Activated CD8-positive, alpha-beta memory T cell treated with anti-CD3 and anti-CD28 coated beads, Interleukin-2, amount 10 ng/mL, durations not matched to agents 7 days and 5 days (primary cell): ENCODE measurements at regions not wholly inside any gene's neighbourhood (a gene's known extent, or its start where the extent isn't known, plus 50 kb on each side); places are given as distances from the start of the nearest gene placed in this dataset.
A peak's percentile ranks its signal among the peaks of the same experiment; 100 is the strongest.

Experiments
- ATAC-seq: fragments of 150-1000 bp; cut with Tn5 transposase; one replicate; pipeline ENCODE4 v1.10.0; 2021; ENCODE audit warnings: moderate library complexity
- CTCF ChIA-PET: fragments of 350-600 bp; sonication (Branson Sonifier 250); formaldehyde crosslinking; loops from one replicate; lab custom pipeline; 2021; ENCODE audit warnings: antibody characterized with exemption; lab: Charles Lee
- DNase-seq: peaks from one replicate; pipeline ENCODE4 v3.0.0-alpha.2; 2020
- H3K27ac Mint-ChIP-seq: one replicate; pipeline ENCODE4 v1.8.0; 2021; ENCODE audit warnings: mild to moderate bottlenecking, mixed read lengths
- H3K27me3 Mint-ChIP-seq: one replicate; pipeline ENCODE4 v1.8.0; 2021; ENCODE audit warnings: mixed read lengths
- H3K36me3 Mint-ChIP-seq: one replicate; pipeline ENCODE4 v1.8.0; 2021; ENCODE audit warnings: mild to moderate bottlenecking, mixed read lengths
- H3K4me1 Mint-ChIP-seq: one replicate; pipeline ENCODE4 v1.8.0; 2021; ENCODE audit warnings: mixed read lengths
- H3K4me3 Mint-ChIP-seq: one replicate; pipeline ENCODE4 v1.8.0; 2021; ENCODE audit warnings: mild to moderate bottlenecking, moderate library complexity, mixed read lengths
- H3K9me3 Mint-ChIP-seq: one replicate; pipeline ENCODE4 v1.8.0; 2022; ENCODE audit warnings: low read depth, mixed read lengths

DNA sequence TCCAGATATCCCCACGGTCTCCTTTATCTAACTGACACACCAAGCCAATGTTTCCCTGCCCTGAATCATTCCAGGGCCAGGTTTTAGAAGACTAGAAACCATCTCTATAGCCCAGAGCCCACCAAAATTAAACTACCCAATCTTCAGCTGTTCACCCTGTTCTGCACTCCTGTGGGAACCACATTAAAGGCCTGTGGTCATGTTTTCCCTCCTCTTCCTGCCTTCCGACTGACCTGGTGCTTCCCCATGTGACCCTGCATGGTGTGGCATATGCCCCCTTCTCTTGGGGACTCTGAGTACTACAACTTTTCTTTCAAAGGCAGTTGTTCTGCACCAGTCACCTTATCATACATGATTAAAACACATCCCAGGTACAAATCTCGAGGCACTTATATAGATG, 155.0 kb downstream of the TMEM200A start:
- DNase-seq: no peak
- Mint-ChIP-seq H3K4me1 (peaks cover 37% of the 10 kb centered on the region), H3K9me3 (peaks cover 10% of the 10 kb centered on the region), H3K4me3 (no peak overlapping the region), H3K27me3 (no peaks in the 10 kb centered on the region), H3K27ac (no peak overlapping the region), H3K36me3 (peaks cover 30% of the 10 kb centered on the region)
- CTCF ChIA-PET: interaction anchor here (0.6 kb wide), 1 partner anchor 322 kb away, joined by 3 read pairs; no protein-coding TSS in a partner anchor
- ATAC-seq: no peak

DNA sequence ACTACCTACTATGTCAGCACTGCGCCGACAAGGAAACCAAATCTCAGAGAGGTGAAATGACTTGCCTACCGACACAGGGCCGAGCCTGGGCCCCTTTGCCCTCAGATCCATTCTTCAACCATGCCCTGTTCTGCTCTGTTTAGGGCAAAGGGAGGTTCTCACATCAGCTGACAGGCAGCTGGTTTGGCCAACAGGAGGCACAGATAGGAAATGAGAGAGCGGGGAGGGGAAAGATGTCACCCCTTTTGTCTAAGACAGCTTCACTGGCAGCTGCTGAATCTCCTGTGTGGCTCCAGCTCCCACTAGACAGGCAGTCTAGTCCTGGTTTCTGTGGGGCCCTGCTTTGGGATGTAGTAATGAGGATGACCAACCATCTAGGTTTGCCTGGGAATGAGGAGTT, 158.7 kb downstream of the TMEM200A start:
- no peaks in the 10 kb centered on the region for H3K27me3 Mint-ChIP-seq
- CTCF ChIA-PET: no interaction called here
- ATAC-seq (no peak), DNase-seq (no peak)
- peaks cover 14% of the 10 kb centered on the region for H3K4me1 Mint-ChIP-seq
- H3K27ac Mint-ChIP-seq: no peak overlapping the region
- peaks cover 9% of the 10 kb centered on the region for H3K9me3 Mint-ChIP-seq
- H3K36me3 Mint-ChIP-seq: peaks cover 26% of the 10 kb centered on the region
- H3K4me3 Mint-ChIP-seq: no peak overlapping the region

DNA sequence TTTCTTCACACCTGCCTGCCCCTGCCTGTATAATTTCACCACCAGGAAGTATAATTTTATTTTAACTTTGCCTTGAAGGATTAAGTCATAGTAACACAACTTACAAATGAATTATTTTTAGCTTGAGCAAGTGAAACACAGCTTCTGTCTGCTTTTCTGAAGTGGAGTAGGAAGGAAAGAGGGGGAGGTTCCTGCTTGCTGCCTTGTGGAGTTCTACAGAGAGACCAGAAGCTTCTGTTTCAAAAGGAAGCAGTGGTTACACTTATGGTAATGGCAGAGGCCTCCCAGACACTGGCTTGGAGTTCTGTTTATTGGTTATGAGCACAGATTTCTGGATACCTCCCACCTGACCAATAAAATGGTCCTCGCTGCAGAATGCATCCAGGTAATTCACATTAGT, 159.6 kb downstream of the TMEM200A start:
- no peak for DNase-seq
- CTCF ChIA-PET: interaction anchor here (0.6 to 1.6 kb wide), 3 partner anchors 66 to 487 kb away, joined by 3 read pairs; no protein-coding TSS in a partner anchor
- no peak for ATAC-seq
- no peaks in the 10 kb centered on the region for H3K27me3 Mint-ChIP-seq
- H3K4me3 Mint-ChIP-seq: no peak overlapping the region
- H3K9me3 Mint-ChIP-seq: peaks cover 10% of the 10 kb centered on the region
- peaks cover 14% of the 10 kb centered on the region for H3K4me1 Mint-ChIP-seq
- H3K27ac Mint-ChIP-seq: peak overlapping the region; percentile 49
- H3K36me3 Mint-ChIP-seq: peaks cover 31% of the 10 kb centered on the region

DNA sequence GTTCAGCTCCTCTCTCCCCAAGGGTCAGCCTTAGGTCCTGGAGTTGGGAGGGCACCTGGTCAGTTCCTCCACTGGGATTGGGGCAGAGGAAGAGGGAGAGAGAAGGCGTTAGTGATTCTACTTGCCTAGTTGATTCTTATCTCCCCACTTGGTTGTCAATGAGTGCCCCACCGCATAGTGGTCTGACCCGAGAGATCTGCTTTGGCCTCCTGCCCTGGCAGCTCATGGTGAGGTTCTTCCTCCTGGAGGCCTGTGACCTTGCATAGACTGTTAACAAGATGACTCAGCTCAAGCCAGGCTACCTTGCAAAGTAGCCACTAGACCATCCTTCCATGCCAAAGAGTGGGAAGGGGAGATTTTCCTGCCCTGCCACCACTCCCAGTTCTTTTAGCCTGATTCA, 160.6 kb downstream of the TMEM200A start:
- H3K4me1 Mint-ChIP-seq: peaks cover 14% of the 10 kb centered on the region
- CTCF ChIA-PET: interaction anchor here (1.6 kb wide), 1 partner anchor 488 kb away, joined by 3 read pairs; no protein-coding TSS in a partner anchor
- peaks cover 10% of the 10 kb centered on the region for H3K9me3 Mint-ChIP-seq
- DNase-seq (no peak), ATAC-seq (no peak)
- no peak overlapping the region for H3K4me3 Mint-ChIP-seq
- H3K36me3 Mint-ChIP-seq: peaks cover 29% of the 10 kb centered on the region
- no peaks in the 10 kb centered on the region for H3K27me3 Mint-ChIP-seq
- H3K27ac Mint-ChIP-seq: no peak overlapping the region

DNA sequence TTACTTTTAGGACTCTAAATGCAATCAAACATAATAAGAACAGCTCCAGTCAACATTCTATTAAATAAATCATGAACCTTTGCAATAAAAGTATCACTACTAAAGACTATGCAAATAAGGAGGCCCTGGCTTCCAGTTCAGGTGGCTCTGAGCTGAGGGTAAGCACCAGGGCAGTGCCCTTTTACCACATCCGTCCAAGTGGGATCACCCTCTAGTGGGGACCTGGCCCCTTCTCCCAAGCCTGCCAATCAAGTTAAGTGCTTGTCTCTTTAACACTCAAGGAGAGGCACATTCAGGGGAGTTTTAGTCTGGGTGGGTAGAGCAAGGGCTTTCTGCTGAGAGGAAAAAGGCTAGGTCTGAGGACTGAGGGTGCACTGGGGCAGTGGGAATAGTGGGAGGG, 161.4 kb downstream of the TMEM200A start:
- Mint-ChIP-seq H3K27ac (no peak overlapping the region), H3K4me1 (peaks cover 14% of the 10 kb centered on the region), H3K9me3 (peaks cover 10% of the 10 kb centered on the region), H3K27me3 (no peaks in the 10 kb centered on the region), H3K36me3 (peaks cover 30% of the 10 kb centered on the region), H3K4me3 (no peak overlapping the region)
- ATAC-seq: no peak
- CTCF ChIA-PET: no interaction called here
- no peak for DNase-seq

DNA sequence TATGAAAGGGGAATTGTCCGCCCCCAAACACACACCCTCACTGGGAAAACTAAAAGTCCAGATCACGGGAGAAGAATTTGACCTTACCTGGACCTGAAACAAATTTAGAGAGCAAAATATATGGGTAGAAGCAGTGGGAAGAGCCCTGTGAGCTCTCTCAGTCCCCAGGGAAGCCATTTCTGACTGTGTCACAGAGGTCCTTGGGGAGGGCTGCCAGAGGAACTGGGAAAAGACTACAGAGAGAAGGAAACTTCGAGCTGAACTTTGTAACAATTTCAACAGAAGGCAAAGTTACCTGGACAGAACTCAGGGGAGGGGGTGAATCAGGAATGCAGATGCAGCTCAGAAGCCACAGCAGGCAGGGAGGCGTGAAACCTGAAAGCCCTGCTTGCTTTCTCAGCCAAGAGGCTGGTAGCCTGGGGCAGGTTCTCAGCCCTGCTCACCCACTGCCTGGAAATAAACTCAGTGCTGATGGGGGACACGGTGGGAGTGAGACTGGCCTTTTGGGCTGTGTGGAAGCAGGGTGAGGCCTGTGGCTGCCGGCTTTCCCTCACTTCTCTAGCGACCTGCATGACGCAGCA, 163.8 kb downstream of the TMEM200A start:
- H3K4me1 Mint-ChIP-seq: peaks cover 9% of the 10 kb centered on the region
- H3K9me3 Mint-ChIP-seq: peaks cover 10% of the 10 kb centered on the region
- ATAC-seq: no peak
- peaks cover 29% of the 10 kb centered on the region for H3K36me3 Mint-ChIP-seq
- no peaks in the 10 kb centered on the region for H3K27me3 Mint-ChIP-seq
- DNase-seq: no peak
- CTCF ChIA-PET: interaction anchor here (1.2 kb wide), 1 partner anchor 21 kb away, joined by 3 read pairs; no protein-coding TSS in a partner anchor
- H3K27ac Mint-ChIP-seq: no peak overlapping the region
- H3K4me3 Mint-ChIP-seq: no peak overlapping the region

DNA sequence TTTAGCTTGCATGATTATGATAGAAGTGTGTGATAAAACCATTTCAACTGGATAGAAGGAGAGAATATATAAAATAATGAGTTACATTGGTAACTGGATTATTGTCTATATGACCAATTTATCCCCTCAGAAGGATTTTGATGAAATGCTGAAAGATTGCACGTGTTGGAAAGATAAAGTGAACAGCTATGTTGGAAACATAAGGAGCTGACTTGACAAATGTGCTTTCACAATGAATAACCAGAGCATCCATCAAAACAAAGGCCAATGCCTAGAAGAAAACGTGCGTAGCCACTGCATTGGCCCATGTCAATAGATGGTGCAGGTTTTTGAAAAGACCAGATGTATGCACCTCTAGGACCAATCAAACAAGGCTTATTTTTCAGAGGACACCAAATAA, 168.8 kb downstream of the TMEM200A start:
- H3K9me3 Mint-ChIP-seq: peaks cover 20% of the 10 kb centered on the region

DNA sequence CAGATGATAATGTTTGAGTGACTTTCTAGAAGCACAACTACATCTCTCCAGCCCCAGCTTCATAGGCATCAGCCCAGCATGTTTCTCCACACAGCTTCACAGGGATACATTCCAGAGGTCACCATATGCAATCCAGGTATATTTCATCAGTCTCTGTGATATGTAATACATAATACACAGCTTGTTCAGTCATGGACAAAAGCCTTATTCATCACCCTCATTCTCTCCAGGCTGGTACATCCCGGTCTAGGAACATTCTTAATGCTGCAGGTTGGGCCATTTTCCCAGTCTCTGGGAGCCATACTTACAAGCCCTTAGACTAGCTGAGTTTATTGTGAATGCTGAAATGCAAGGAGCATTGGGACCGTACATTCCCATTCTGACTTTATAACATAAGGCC, 169.4 kb downstream of the TMEM200A start:
- Mint-ChIP-seq H3K9me3 (peaks cover 20% of the 10 kb centered on the region), H3K36me3 (peaks cover 38% of the 10 kb centered on the region)
- CTCF ChIA-PET: no interaction called here

More for the DNA sequence above, 168.8 kb downstream of the TMEM200A start:
- H3K4me1 Mint-ChIP-seq: peaks cover 12% of the 10 kb centered on the region
- DNase-seq: no peak
- no peak overlapping the region for H3K4me3 Mint-ChIP-seq
- H3K27me3 Mint-ChIP-seq: no peaks in the 10 kb centered on the region
- peaks cover 37% of the 10 kb centered on the region for H3K36me3 Mint-ChIP-seq
- no peak overlapping the region for H3K27ac Mint-ChIP-seq
- no peak for ATAC-seq
- CTCF ChIA-PET: interaction anchor here (1.5 kb wide), 1 partner anchor 41 kb away, joined by 4 read pairs; no protein-coding TSS in a partner anchor

DNA sequence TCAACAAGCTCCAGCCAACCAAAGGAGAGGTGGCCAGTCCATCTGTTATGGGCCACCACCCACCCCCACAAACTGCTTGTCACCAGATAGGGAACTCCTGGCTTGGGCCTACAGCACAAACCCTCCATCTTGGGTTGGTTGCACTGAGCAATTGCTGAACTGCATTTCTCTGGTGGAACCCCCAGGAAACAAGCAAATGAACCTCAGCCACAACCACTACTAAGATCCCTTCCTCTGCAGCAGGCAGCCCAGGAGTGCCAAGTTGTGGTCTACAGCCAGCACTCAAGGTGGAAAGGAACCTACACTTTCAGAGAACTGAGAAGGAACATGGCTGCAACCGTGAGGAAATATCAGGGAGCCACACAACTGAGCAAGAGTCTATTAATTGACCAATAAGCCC, 171.6 kb downstream of the TMEM200A start:
- peaks cover 12% of the 10 kb centered on the region for H3K4me1 Mint-ChIP-seq
- H3K4me3 Mint-ChIP-seq: no peak overlapping the region
- ATAC-seq: no peak
- H3K27ac Mint-ChIP-seq: peak overlapping the region; percentile 47
- no peaks in the 10 kb centered on the region for H3K27me3 Mint-ChIP-seq
- H3K36me3 Mint-ChIP-seq: peaks cover 37% of the 10 kb centered on the region
- peak; percentile 43 for DNase-seq
- CTCF ChIA-PET: no interaction called here
- H3K9me3 Mint-ChIP-seq: peaks cover 22% of the 10 kb centered on the region

More for the DNA sequence above, 169.4 kb downstream of the TMEM200A start:
- DNase-seq (no peak), ATAC-seq (no peak)
- peaks cover 12% of the 10 kb centered on the region for H3K4me1 Mint-ChIP-seq
- no peaks in the 10 kb centered on the region for H3K27me3 Mint-ChIP-seq
- no peak overlapping the region for H3K27ac Mint-ChIP-seq
- no peak overlapping the region for H3K4me3 Mint-ChIP-seq

DNA sequence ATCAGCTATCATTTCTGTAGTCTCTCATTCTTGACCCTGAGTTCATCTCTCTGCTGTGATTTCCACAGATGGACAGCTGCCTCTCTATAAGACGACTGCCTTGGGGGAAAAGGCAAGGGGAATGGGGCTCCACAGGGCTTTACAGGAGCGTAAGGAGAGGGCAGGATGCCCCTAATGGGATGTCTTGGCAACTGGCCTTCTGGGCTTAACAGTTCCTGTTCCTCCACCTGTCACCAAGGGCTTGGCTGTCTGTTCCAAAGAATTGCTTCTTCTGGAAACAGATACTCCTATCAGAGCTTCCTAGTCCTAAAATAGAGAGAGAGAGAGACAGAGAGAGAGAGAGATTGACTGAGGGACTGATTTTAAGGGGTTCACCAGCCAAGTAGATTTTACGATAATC, 181.9 kb downstream of the TMEM200A start:
- H3K27me3 Mint-ChIP-seq: no peaks in the 10 kb centered on the region
- H3K36me3 Mint-ChIP-seq: peaks cover 1% of the 10 kb centered on the region
- DNase-seq (no peak), ATAC-seq (no peak)
- no peaks in the 10 kb centered on the region for H3K9me3 Mint-ChIP-seq
- H3K4me3 Mint-ChIP-seq: no peak overlapping the region
- CTCF ChIA-PET: no interaction called here
- no peaks in the 10 kb centered on the region for H3K4me1 Mint-ChIP-seq
- H3K27ac Mint-ChIP-seq: no peak overlapping the region

DNA sequence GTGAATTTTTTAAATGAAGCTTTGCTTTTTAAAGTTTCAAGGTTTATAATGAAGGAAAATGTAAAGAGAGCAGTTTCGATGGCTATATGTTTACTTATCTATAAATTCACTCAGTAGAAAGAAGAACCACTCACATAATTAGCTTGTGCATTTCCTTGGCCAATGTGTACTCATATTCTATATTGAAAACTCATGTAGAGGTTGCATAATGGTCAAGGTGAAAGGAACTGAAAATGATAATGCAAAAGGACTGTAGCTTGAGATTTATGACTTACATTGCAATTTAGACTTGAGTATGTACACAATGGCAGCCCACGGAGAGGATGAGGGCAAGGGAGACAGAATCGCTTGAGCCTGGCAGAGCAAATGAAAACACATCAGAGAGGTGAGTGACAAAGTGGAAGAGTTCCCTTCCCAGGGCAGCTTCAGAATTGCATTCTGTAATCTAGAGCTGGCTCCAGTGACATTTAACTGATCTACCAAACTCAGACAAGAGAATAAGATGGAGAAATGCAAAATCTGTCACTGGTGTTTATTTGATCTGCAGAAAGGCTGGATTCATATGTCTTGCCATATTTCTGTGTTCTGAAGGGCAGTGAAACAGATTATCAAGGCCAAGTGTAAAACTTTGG, 191.8 kb downstream of the TMEM200A start:
- Mint-ChIP-seq H3K27ac (no peak overlapping the region), H3K4me1 (peaks cover 11% of the 10 kb centered on the region), H3K4me3 (no peak overlapping the region), H3K27me3 (no peaks in the 10 kb centered on the region), H3K36me3 (peaks cover 9% of the 10 kb centered on the region), H3K9me3 (peaks cover 4% of the 10 kb centered on the region)
- DNase-seq (no peak), ATAC-seq (no peak)
- CTCF ChIA-PET: interaction anchor here (1.5 kb wide), 1 partner anchor 192 kb away, joined by 4 read pairs; the partner anchor contains the start of gene TMEM200A

DNA sequence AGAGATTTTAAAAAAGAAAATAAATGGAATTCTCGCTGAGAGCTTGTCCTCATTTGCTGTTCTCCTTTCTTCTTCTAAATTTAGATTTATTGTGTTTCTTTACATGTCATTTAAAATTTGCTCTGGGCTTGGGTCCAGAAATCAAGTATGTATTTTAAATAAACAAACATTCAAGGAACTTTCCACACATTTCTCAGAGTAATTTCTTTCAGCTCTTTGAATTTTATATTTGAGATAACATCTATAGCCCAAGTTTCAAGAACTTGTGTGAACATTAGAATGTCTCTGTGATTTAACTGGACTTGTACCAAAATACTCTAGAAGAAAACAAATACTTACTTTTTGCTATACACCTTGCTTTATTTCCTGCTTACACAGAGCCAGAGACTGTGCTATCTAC, 192.3 kb downstream of the TMEM200A start:
- H3K4me1 Mint-ChIP-seq: peaks cover 11% of the 10 kb centered on the region
- peaks cover 9% of the 10 kb centered on the region for H3K36me3 Mint-ChIP-seq
- no peak overlapping the region for H3K27ac Mint-ChIP-seq
- ATAC-seq (no peak), DNase-seq (no peak)
- no peak overlapping the region for H3K4me3 Mint-ChIP-seq
- H3K27me3 Mint-ChIP-seq: no peaks in the 10 kb centered on the region
- H3K9me3 Mint-ChIP-seq: peaks cover 4% of the 10 kb centered on the region
- CTCF ChIA-PET: interaction anchor here (1.5 kb wide), 1 partner anchor 193 kb away, joined by 4 read pairs; the partner anchor contains the start of gene TMEM200A

DNA sequence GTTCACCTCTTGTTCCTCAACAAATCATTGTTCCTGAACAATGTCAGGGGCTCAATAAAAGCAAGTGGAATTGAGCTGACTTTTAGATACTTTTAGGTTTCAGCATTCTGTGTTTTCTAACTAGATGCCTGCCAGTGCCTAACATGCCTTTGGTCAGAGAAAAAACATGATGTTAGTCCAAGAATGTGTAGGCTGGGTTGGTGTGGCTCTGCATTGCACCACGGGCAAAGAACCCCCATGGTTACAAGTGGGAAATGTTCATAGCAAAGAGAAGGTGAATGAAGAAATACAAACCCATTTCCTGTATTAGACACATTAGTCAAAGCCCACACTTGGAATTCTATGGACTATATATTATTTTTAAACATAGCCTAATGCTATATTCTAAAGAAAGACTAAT, 193.3 kb downstream of the TMEM200A start:
- Mint-ChIP-seq H3K36me3 (peaks cover 6% of the 10 kb centered on the region), H3K27me3 (no peaks in the 10 kb centered on the region)
- CTCF ChIA-PET: interaction anchor here (1.5 kb wide), 1 partner anchor 194 kb away, joined by 4 read pairs; the partner anchor contains the start of gene TMEM200A

DNA sequence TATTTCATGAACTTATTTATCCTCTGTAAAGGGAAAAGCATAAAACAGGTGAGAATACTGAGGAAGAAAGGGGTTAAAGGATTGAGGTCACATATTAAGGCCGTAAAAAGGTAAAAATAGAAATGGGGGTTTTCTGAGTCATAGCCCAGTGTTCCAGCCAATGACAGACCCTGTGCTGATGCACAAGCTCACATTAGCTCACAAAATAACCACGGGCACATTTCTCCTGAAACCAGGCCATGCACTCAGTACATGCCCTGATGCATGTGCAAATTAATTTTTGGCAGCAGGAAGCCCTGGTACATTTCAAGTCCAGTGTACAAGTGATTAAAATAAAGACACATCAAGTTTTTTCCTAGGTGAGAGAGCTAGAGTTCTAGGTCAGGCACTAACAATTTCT, 194.4 kb downstream of the TMEM200A start:
- Mint-ChIP-seq H3K9me3 (peaks cover 4% of the 10 kb centered on the region), H3K4me1 (peaks cover 16% of the 10 kb centered on the region), H3K36me3 (peaks cover 5% of the 10 kb centered on the region), H3K4me3 (no peak overlapping the region), H3K27me3 (no peaks in the 10 kb centered on the region), H3K27ac (no peak overlapping the region)
- CTCF ChIA-PET: interaction anchor here (0.9 kb wide), 1 partner anchor 21 kb away, joined by 3 read pairs; no protein-coding TSS in a partner anchor
- DNase-seq: no peak
- no peak for ATAC-seq

More for the DNA sequence above, 193.3 kb downstream of the TMEM200A start:
- Mint-ChIP-seq H3K4me3 (no peak overlapping the region), H3K9me3 (peaks cover 4% of the 10 kb centered on the region), H3K27ac (no peak overlapping the region), H3K4me1 (peaks cover 16% of the 10 kb centered on the region)
- ATAC-seq (no peak), DNase-seq (no peak)
